RWPE2 (cell line): ENCODE measurements at regions not wholly inside any gene's neighbourhood (a gene's known extent, or its start where the extent isn't known, plus 50 kb on each side); places are given as distances from the start of the nearest gene placed in this dataset.

Source experiments
- ATAC-seq: fragments of 200-7000 bp; cut with Tn5 transposase; 3 replicates; pipeline ENCODE4 v1.9.1; 2021; ENCODE audit warnings: low read depth
- DNase-seq: peaks from one replicate; pipeline ENCODE4 v3.0.0-alpha.2; 2020; ENCODE audit warnings: low spot score
- H3K27ac ChIP-seq: fragments of 450-650 bp; 2 replicates; pipeline ENCODE4 v1.5.1; 2017; ENCODE audit warnings: mild to moderate bottlenecking; ENCODE audit not compliant: poor library complexity, severe bottlenecking
- H3K27me3 ChIP-seq: fragments of 250-450 bp; sonication (Bioruptor Pico); 2 replicates; pipeline ENCODE4 v1.5.1; 2021; ENCODE audit warnings: mild to moderate bottlenecking, moderate library complexity; ENCODE audit not compliant: insufficient read depth, poor library complexity, severe bottlenecking
- H3K36me3 ChIP-seq: fragments of 250-450 bp; sonication (Bioruptor Pico); 2 replicates; pipeline ENCODE4 v1.5.1; 2020; ENCODE audit warnings: low read depth, mild to moderate bottlenecking, moderate library complexity
- H3K4me1 ChIP-seq: fragments of 250-450 bp; sonication (Bioruptor Pico); 2 replicates; pipeline ENCODE4 v1.5.1; 2021; ENCODE audit warnings: mild to moderate bottlenecking, moderate library complexity; ENCODE audit not compliant: insufficient read depth, poor library complexity, severe bottlenecking
- H3K4me3 ChIP-seq: fragments of 250-450 bp; sonication (Bioruptor Pico); 2 replicates; pipeline ENCODE4 v1.5.1; 2021; ENCODE audit warnings: mild to moderate bottlenecking, moderate library complexity; ENCODE audit not compliant: severe bottlenecking
- H3K9me3 ChIP-seq: fragments of 250-450 bp; sonication (Bioruptor Pico); 2 replicates; pipeline ENCODE4 v1.5.1; 2021; ENCODE audit warnings: mild to moderate bottlenecking, moderate library complexity; ENCODE audit not compliant: severe bottlenecking
- TF ChIP-seq, protein P1 (sequence below): fragments of 450-650 bp; IDR thresholded peaks from one replicate; pipeline ENCODE4 v1.5.1; 2017; ENCODE audit warnings: mild to moderate bottlenecking, moderate library complexity; ENCODE audit not compliant: poor library complexity, severe bottlenecking

DNA sequence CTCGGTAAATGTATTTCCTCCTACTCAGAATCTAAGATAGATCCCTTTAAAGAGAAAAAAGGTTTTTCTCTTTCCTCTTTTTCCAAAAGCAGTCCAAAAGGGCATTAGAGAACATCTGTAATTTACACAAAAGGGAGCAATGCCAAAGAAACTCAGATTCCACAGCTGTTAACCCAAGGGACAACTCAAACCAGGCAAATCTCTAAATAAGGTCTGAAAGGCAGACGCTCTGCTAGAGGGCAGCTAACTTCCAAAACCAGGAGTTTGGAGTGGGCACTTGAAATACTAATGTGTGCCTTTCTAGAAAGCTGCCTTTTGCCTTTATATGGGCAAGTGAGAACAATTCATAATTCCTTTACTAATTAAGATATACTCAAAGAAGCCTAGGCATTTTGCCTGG, 435.7 kb downstream of the ZFHX3 start:
- Histone ChIP-seq H3K9me3 (no peaks in the 10 kb centered on the region), H3K4me1 (no peaks in the 10 kb centered on the region), H3K27ac (no peak overlapping the region), H3K36me3 (no peaks in the 10 kb centered on the region), H3K4me3 (no peak overlapping the region), H3K27me3 (no peaks in the 10 kb centered on the region)
- TF ChIP-seq, protein P1, sequence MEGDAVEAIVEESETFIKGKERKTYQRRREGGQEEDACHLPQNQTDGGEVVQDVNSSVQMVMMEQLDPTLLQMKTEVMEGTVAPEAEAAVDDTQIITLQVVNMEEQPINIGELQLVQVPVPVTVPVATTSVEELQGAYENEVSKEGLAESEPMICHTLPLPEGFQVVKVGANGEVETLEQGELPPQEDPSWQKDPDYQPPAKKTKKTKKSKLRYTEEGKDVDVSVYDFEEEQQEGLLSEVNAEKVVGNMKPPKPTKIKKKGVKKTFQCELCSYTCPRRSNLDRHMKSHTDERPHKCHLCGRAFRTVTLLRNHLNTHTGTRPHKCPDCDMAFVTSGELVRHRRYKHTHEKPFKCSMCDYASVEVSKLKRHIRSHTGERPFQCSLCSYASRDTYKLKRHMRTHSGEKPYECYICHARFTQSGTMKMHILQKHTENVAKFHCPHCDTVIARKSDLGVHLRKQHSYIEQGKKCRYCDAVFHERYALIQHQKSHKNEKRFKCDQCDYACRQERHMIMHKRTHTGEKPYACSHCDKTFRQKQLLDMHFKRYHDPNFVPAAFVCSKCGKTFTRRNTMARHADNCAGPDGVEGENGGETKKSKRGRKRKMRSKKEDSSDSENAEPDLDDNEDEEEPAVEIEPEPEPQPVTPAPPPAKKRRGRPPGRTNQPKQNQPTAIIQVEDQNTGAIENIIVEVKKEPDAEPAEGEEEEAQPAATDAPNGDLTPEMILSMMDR, result no peak
- DNase-seq (no peak), ATAC-seq (no peak)

DNA sequence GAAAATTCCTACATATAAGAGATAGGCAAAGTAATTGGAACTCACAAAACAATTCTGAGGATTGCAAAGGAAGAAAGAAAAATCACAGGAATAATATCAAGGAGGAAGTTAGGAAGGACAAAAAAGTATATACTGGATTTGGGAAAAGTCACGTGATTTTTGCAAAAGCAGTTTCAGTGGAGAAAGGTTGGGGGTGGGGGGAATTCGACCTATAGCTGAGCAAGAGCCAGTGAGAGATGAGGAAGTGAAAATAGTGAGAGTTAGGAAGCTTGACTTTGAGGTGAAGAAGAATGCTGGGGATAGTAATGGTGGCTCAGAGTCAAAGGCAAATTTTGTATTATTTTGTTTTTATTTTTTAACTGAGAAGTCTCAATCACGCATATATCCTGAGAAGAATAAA, 438.0 kb upstream of the PMFBP1 start:
- Histone ChIP-seq H3K4me3 (no peak overlapping the region), H3K36me3 (no peaks in the 10 kb centered on the region), H3K27me3 (no peaks in the 10 kb centered on the region), H3K9me3 (no peaks in the 10 kb centered on the region), H3K27ac (no peak overlapping the region), H3K4me1 (no peaks in the 10 kb centered on the region)
- no peak for DNase-seq
- ATAC-seq, result no peak
- TF ChIP-seq, protein P1, result no peak

DNA sequence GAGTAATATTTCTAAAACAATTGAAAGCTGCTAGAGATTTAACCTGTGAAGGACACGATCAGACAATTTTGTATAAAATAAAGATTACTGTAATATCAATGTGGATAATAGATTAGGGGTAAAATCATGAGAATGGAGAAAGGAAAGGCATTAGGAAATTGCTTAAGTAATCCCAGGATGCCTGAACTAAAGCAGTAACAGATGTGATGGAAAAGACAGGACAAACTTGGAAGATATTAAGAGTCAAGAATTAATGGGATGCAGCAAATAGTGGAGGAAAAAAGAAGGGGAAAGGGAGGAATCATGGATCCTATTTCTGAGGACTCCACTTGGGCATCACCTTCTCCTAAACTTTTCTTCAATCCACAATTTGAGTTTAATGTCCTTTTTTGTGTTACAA, 437.1 kb upstream of the PMFBP1 start:
- TF ChIP-seq, protein P1, result no peak
- H3K36me3 ChIP-seq, result no peaks in the 10 kb centered on the region
- H3K27ac ChIP-seq, result no peak overlapping the region
- no peaks in the 10 kb centered on the region for H3K9me3 ChIP-seq
- H3K27me3 ChIP-seq, result no peaks in the 10 kb centered on the region
- DNase-seq (no peak), ATAC-seq (no peak)
- H3K4me1 ChIP-seq, result no peaks in the 10 kb centered on the region
- H3K4me3 ChIP-seq, result no peak overlapping the region

DNA sequence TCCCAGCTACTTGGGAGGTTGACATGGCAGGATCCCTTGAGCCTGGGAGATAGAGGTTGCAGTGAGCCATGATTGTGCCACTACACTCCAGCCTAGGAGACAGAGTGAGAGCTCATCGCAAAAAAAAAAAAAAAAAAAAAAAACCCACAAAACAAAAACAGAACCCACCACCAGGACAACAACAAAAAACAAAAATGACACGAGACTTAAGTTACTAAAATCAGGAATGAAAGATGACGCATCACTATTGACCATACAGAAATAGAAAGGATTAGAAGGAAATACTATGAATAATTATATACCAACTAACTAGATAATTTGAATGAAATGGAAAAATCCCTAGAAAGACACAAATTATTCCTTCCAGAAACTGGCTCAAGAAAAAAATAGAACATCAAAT, 432.4 kb upstream of the PMFBP1 start:
- Histone ChIP-seq H3K4me1 (no peaks in the 10 kb centered on the region), H3K36me3 (no peaks in the 10 kb centered on the region), H3K27me3 (no peaks in the 10 kb centered on the region), H3K27ac (no peak overlapping the region), H3K9me3 (no peaks in the 10 kb centered on the region), H3K4me3 (no peak overlapping the region)
- ATAC-seq (no peak), DNase-seq (no peak)
- TF ChIP-seq, protein P1, result no peak

DNA sequence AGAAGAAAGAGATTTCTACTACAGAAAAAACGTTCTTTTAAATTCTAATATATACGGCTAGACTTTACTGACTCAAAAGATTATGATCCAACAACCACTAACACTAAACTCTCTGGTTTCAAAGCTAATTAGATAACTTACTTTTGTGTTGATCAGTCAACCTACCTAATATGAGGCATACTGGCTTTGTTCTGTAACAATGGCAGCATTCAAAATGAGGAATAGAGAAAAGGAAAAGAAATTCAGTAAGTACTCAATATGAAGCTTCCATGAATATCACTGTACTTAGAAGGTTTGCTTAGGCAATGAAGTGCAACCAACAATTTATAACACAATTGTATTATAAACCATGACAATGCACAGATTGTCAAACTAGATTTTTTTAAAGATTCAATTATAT, 430.5 kb upstream of the PMFBP1 start:
- Histone ChIP-seq H3K4me3 (no peak overlapping the region), H3K27ac (no peak overlapping the region), H3K9me3 (no peaks in the 10 kb centered on the region), H3K27me3 (no peaks in the 10 kb centered on the region), H3K4me1 (no peaks in the 10 kb centered on the region), H3K36me3 (no peaks in the 10 kb centered on the region)
- DNase-seq, result no peak
- TF ChIP-seq, protein P1, result no peak
- ATAC-seq, result no peak
